ENCODE measurements at regions not wholly inside any gene's neighbourhood (a gene's known extent, or its start where the extent isn't known, plus 50 kb on each side); places are given as distances from the start of the nearest gene placed in this dataset.
"Not testable (repeated sequence)": the region's sequence is repeated elsewhere in the genome, so short reads cannot be mapped to it uniquely, and the experiment has no call there.

DNA sequence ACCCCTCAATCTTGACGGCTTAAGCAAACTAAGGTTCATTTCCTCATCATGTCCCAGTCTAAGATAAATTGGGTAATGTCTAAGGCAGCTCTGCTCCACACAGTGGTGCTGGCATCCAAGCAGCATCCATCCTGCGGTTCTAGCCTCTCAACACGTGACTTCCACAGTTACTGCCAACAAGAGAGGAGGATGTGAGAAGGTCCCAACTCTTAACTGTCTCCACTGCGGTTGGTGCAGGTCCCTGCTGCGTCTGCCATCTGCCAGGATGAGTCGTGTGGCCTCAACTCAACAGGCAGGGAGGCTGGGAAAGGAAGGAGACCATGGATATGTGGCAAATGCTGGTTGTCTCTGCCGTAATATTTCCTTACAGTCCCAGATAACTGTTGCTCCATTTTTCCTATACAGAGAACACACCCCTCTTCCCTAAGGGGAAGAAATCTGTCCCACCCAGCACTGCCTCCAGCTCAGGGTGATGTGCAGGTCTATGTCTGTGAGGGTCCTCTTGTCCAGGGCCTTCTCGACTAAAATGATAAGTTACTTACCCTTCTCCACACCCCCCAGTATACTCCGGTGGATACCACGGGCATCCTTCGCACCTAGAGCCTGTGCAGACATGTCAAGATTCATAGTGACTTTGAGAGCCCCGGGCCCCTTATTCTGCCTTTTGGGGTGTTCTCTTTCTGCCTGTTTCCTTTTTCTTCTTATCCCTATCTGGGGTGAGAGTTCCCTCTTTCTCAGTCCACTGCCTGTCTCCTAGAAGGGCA lies 64.7 kb downstream of the KCNJ18 start:
- DNase-seq (ENCODE audit: low spot score) = no peak
- Histone ChIP-seq H3K36me3 (no peaks in the 10 kb centered on the region), H3K27ac (no peak overlapping the region), H3K9me3 (no peaks in the 10 kb centered on the region), H3K27me3 (replicated peaks; ENCODE audit: insufficient read depth) (no peaks in the 10 kb centered on the region), H3K4me3 (no peak overlapping the region), H3K4me1 (replicated peaks) (no peaks in the 10 kb centered on the region)
- TF ChIP-seq POLR2A (IDR thresholded peaks at IDR 0.05) (no peak), CTCF (IDR thresholded peaks at IDR 0.05) (no peak), POLR2AphosphoS5 (IDR thresholded peaks at IDR 0.05) (no peak)
- intact Hi-C loops (cut with DNase I) = no loop called here
- WGBS = 77% methylated on average over 12 of the region's 12 CpGs

GRCh38 chr17:21759636-21760035 lies 67.3 kb downstream of the KCNJ18 start:
- H3K36me3 ChIP-seq; DNase-seq (ENCODE audit: low spot score); H3K9me3 ChIP-seq; H3K4me1 ChIP-seq (replicated peaks); intact Hi-C loops (cut with DNase I); H3K4me3 ChIP-seq; H3K27ac ChIP-seq; H3K27me3 ChIP-seq (replicated peaks; ENCODE audit: insufficient read depth): not testable (repeated sequence)
- WGBS = 63% methylated on average over 1 of the region's 1 CpG

DNA sequence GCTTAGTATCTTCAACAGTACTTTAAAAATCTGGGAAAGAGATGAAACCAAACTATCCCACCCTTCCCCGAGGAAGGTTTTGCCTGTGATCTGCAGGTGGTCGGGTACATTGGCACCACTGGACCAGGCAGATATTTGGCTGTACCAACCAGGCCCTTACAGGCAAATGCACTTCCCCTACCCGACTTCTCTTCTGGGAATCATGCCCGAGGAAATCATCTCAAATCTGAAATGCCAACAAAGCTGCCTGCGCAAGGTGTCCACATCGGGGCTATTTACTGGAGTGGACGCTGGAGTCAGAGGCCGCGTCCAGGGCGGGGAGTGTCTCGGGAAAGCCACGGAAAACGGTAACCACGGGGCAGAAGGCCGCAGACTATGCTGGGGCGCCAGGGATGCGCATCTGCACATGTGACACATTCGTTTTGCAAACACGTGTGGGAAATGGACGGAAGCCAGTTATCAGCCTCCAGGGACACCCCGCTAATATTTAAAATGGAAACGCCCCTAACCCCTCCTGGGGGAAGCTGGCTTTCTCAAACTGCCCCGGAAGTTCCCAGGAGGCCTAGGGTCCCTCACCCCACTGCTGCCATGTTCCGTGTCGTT lies 71.5 kb downstream of the KCNJ18 start:
- intact Hi-C loops (cut with DNase I); H3K27ac ChIP-seq; H3K4me3 ChIP-seq; H3K4me1 ChIP-seq (replicated peaks); H3K36me3 ChIP-seq; DNase-seq (ENCODE audit: low spot score); H3K27me3 ChIP-seq (replicated peaks; ENCODE audit: insufficient read depth); H3K9me3 ChIP-seq: not testable (repeated sequence)
- WGBS = 79% methylated on average over 25 of the region's 25 CpGs

GRCh38 chr17:21765651-21766290 lies 73.4 kb downstream of the KCNJ18 start:
- DNase-seq (ENCODE audit: low spot score); H3K4me1 ChIP-seq (replicated peaks); H3K4me3 ChIP-seq; H3K36me3 ChIP-seq; intact Hi-C loops (cut with DNase I); H3K27ac ChIP-seq; H3K27me3 ChIP-seq (replicated peaks; ENCODE audit: insufficient read depth); H3K9me3 ChIP-seq: not testable (repeated sequence)
- WGBS = 69% methylated on average over 11 of the region's 11 CpGs

DNA sequence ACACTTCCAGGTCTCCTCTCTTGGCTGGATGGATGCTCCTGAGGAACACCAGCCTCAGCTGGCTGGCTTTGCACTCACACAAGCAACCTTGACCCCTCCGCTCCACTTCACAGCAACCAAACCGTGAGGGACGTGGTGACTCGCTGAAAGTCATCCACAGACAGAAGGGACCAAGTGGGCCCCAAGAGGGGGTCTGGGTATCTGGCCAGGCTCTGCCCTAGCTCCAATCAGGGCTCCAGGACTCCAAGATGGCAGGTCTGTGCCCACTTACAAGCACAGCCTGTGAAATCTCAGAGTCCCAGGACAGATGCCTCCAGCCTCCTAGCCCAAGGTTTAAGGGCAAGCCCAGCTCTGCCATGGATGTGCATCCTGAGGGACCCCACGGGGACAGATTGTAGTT lies 74.2 kb downstream of the KCNJ18 start:
- H3K36me3 ChIP-seq; DNase-seq (ENCODE audit: low spot score); H3K4me1 ChIP-seq (replicated peaks); H3K27ac ChIP-seq; H3K27me3 ChIP-seq (replicated peaks; ENCODE audit: insufficient read depth); H3K9me3 ChIP-seq; intact Hi-C loops (cut with DNase I); H3K4me3 ChIP-seq: not testable (repeated sequence)
- WGBS = 89% methylated on average over 5 of the region's 5 CpGs

DNA sequence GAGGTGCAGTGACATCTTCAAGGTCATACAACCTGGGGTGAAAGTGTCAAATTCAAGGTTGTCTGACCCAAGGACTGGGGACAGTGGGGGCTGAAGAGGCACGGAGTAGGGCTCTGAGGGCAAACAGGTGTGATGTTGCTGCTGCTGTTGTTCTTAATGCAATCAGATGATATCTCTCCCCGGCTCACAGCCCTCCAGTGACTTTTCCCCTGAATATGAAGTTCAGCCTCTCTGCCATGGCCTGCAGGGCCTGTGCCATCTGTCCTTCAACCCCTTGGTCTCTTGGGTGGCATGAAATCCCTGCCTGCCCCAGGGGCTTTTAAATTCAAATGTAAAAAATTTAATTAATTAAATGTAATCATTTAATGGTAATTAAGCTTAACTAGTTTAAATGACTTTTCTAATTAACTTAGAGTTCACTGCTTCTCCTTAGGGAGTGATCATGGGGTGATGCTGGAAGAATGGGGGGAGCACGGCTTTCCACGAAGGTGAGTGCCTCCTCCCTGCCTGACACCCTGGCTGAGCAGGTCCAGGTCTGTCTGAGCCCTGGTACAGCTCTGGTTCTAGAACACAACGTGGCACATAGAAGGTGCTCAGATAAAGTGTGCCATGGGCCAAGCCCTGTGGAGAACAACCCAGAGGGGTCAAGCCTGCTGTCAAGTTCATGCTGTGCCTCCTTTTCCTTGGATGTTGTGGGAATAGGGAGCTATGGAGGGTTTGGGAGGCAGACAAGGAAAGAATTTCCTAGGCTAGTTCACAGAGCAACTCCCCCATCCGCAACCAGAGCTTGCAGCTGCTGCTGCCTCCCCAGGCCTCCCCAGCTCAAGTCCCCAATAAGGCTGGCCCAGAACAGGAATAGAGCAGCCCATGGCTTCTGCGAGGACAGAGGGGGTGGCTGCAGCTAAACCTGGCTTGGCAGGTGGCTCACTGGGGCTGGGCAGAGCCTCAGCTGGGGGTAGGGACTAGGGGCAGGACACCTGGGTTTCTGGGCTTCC lies 75.1 kb downstream of the KCNJ18 start:
- H3K4me1 ChIP-seq (replicated peaks) = not testable (repeated sequence)

GRCh38 chr17:21768244-21768643 lies 75.9 kb downstream of the KCNJ18 start:
- H3K27ac ChIP-seq; H3K9me3 ChIP-seq; H3K27me3 ChIP-seq (replicated peaks; ENCODE audit: insufficient read depth); H3K4me3 ChIP-seq; intact Hi-C loops (cut with DNase I); H3K36me3 ChIP-seq; DNase-seq (ENCODE audit: low spot score); H3K4me1 ChIP-seq (replicated peaks): not testable (repeated sequence)
- 62% methylated on average over 6 of the region's 6 CpGs for WGBS

More for the DNA sequence above, 75.1 kb downstream of the KCNJ18 start:
- WGBS = 68% methylated on average over 7 of the region's 7 CpGs
- H3K4me3 ChIP-seq; intact Hi-C loops (cut with DNase I); H3K27ac ChIP-seq; H3K36me3 ChIP-seq; H3K27me3 ChIP-seq (replicated peaks; ENCODE audit: insufficient read depth); H3K9me3 ChIP-seq; DNase-seq (ENCODE audit: low spot score): not testable (repeated sequence)

- 79% methylated on average over 13 of the region's 13 CpGs for WGBS
- H3K36me3 ChIP-seq; H3K4me1 ChIP-seq (replicated peaks); H3K4me3 ChIP-seq; intact Hi-C loops (cut with DNase I); H3K27me3 ChIP-seq (replicated peaks; ENCODE audit: insufficient read depth); H3K9me3 ChIP-seq; H3K27ac ChIP-seq; DNase-seq (ENCODE audit: low spot score): not testable (repeated sequence)
Measured at GRCh38 chr17:21768729-21769462, 76.6 kb downstream of the KCNJ18 start.

DNA sequence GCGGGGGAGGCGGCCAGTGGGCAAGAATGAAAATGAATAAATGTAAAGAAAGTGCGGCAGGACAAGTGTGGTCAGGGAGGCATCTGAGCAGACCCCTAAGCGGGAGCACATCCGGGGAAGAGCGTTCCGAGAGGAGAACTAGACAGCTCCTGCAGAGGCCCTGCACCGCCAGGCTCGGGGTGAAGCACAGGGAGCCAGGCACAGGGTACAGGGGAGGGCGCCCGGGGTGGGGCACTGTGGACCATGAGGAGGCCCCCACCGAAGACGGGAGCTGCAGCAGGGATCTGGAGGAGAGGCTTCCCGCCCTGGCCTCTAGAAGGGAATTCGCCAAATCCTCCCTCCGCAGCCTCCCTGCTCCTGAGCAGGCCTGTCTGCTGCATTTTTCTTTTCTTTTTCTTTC lies 77.5 kb downstream of the KCNJ18 start:
- H3K9me3 ChIP-seq; H3K4me1 ChIP-seq (replicated peaks); H3K27ac ChIP-seq; H3K36me3 ChIP-seq; H3K27me3 ChIP-seq (replicated peaks; ENCODE audit: insufficient read depth); H3K4me3 ChIP-seq; intact Hi-C loops (cut with DNase I); DNase-seq (ENCODE audit: low spot score): not testable (repeated sequence)
- WGBS = 94% methylated on average over 16 of the region's 16 CpGs
